ENCODE measurements at regions not wholly inside any gene's neighbourhood (a gene's known extent, or its start where the extent isn't known, plus 50 kb on each side); places are given as distances from the start of the nearest gene placed in this dataset.

DNA sequence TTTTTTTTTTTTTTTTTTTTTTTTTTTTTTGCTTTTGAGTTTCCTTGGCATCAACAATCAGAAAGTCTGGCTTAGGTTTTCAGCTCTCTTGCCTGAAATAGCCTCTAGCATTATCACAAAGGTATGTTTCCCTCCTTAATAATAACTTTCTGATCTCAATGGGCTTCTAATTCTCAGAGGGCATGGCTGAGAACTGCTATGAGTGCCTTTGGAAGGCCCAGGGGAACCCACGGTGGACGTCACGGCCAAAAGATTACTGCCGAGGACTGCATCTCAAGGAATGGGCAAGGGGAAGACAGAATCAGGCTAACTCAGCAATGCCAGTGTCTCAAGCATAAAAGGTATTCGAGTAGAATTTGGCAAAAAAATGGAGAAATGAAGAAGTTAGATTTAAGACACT is 73.2 kb upstream of the SLC14A2 start:
- H3K27ac ChIP-seq (ENCODE audit: control insufficient read depth, insufficient read depth) = no peak overlapping the region
- TF ChIP-seq RUNX3 (IDR thresholded peaks at IDR 0.05; ENCODE audit: low read length) = no peak
- no peaks in the 10 kb centered on the region; the same call in 2 of the 3 replicates for H3K9me3 ChIP-seq (replicated peaks; ENCODE audit: control insufficient read depth, insufficient read depth, low read length)
- DNase-seq (ENCODE audit: low read depth, low spot score) (no peak), ATAC-seq (no peak), FAIRE-seq (no peak)
- no peaks in the 10 kb centered on the region for H3K36me3 ChIP-seq (ENCODE audit: control insufficient read depth in 2 of 2, insufficient read depth in 2 of 2, low read length in 1 of 2)
- no peaks in the 10 kb centered on the region for H3K79me2 ChIP-seq (ENCODE audit: control insufficient read depth, insufficient read depth, low read length)
- POLR2A ChIA-PET = no interaction called here
- no peaks in the 10 kb centered on the region; a peak in 1 of 4 replicates for H3K27me3 ChIP-seq (replicated peaks in 1 of 2; ENCODE audit: control insufficient read depth in 2 of 2, insufficient read depth in 2 of 2, low read length in 1 of 2)
- no peak overlapping the region for H3K4me3 ChIP-seq
- H3K4me1 ChIP-seq (ENCODE audit: control insufficient read depth, insufficient read depth, low read length) = no peaks in the 10 kb centered on the region
- in situ Hi-C loops (cut with MboI) = no loop called here
- H2AFZ ChIP-seq (ENCODE audit: control insufficient read depth, low read depth, low read length) = no peak overlapping the region
- SMC1A ChIA-PET (ENCODE audit: uncharacterized antibody, unreplicated experiment) = no interaction called here
- intact Hi-C loops (cut with micrococcal nuclease; ENCODE audit: unreplicated experiment) = no loop called here
- WGBS (ENCODE audit: insufficient coverage, insufficient replicate concordance, low lambda C conversion rate, missing lambda C conversion rate) = 51% methylated on average over 5 of the region's 5 CpGs
- no peaks in the 10 kb centered on the region for H4K20me1 ChIP-seq (ENCODE audit: control insufficient read depth, insufficient read depth)
- BruUV-seq (replicated peaks) = no TSS peak
- H3K4me2 ChIP-seq (ENCODE audit: control insufficient read depth, insufficient read depth) = no peak overlapping the region
- CTCF ChIA-PET = interaction anchor here (0.6 kb wide), 1 partner anchor 49 kb away, joined by 4 read pairs; no protein-coding TSS in a partner anchor
- RAD21 ChIA-PET (ENCODE audit: unreplicated experiment) = no interaction called here
- H3K9ac ChIP-seq (ENCODE audit: control insufficient read depth, insufficient read depth, low read length) = no peak overlapping the region

DNA sequence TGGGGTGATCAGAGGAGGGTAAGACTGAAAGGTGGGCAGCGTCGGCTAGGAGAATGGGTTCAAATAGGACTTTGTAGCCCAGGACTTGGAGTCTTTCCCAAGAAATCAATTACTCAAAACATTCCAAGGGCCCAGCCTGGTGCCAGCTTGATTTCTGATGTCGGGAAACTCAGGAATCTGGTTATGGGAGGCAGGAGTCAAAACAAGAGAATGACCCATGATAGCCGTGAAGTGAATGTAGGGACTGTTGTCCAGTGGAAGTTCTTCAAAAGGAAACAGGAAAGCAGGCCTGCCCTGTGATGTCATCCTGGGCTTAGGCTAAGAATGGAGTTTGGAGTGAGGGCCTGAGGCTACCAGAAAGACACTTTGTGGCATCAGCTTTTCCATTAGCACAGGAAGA is 67.4 kb upstream of the SLC14A2 start:
- in situ Hi-C loops (cut with MboI) (no loop called here), intact Hi-C loops (cut with micrococcal nuclease; ENCODE audit: unreplicated experiment) (no loop called here)
- CTCF ChIA-PET = no interaction called here
- no peaks in the 10 kb centered on the region for H3K9me3 ChIP-seq (replicated peaks; ENCODE audit: control insufficient read depth, insufficient read depth, low read length)
- ATAC-seq (no peak), DNase-seq (ENCODE audit: low read depth, low spot score) (no peak), FAIRE-seq (no peak)
- SMC1A ChIA-PET (ENCODE audit: uncharacterized antibody, unreplicated experiment) = no interaction called here
- TF ChIP-seq RUNX3 (IDR thresholded peaks at IDR 0.05; ENCODE audit: low read length) (no peak), CHD2 (IDR thresholded peaks at IDR 0.05; ENCODE audit: borderline replicate concordance, low read depth, low read length) (no peak), EGR1 (IDR thresholded peaks at IDR 0.05; ENCODE audit: borderline replicate concordance in 1 of 2, low read depth in 2 of 2, low read length in 2 of 2) (no peak), BRCA1 (IDR thresholded peaks at IDR 0.05; ENCODE audit: low read depth, low read length) (no peak), KDM1A (IDR thresholded peaks at IDR 0.05; ENCODE audit: borderline replicate concordance) (no peak), NR2F1 (conservative IDR thresholded peaks at IDR 0.05) (no peak), RCOR1 (conservative IDR thresholded peaks at IDR 0.05; ENCODE audit: low read depth, low read length) (no peak), EED (IDR thresholded peaks at IDR 0.05; ENCODE audit: low read depth) (no peak), CHD4 (IDR thresholded peaks at IDR 0.05) (no peak), TCF7 (IDR thresholded peaks at IDR 0.05; ENCODE audit: borderline replicate concordance) (no peak), ZNF217 (IDR thresholded peaks at IDR 0.05) (no peak), POLR2AphosphoS2 (IDR thresholded peaks at IDR 0.05; ENCODE audit: low read depth, low read length) (no peak)
- TF ChIP-seq, protein P1, sequence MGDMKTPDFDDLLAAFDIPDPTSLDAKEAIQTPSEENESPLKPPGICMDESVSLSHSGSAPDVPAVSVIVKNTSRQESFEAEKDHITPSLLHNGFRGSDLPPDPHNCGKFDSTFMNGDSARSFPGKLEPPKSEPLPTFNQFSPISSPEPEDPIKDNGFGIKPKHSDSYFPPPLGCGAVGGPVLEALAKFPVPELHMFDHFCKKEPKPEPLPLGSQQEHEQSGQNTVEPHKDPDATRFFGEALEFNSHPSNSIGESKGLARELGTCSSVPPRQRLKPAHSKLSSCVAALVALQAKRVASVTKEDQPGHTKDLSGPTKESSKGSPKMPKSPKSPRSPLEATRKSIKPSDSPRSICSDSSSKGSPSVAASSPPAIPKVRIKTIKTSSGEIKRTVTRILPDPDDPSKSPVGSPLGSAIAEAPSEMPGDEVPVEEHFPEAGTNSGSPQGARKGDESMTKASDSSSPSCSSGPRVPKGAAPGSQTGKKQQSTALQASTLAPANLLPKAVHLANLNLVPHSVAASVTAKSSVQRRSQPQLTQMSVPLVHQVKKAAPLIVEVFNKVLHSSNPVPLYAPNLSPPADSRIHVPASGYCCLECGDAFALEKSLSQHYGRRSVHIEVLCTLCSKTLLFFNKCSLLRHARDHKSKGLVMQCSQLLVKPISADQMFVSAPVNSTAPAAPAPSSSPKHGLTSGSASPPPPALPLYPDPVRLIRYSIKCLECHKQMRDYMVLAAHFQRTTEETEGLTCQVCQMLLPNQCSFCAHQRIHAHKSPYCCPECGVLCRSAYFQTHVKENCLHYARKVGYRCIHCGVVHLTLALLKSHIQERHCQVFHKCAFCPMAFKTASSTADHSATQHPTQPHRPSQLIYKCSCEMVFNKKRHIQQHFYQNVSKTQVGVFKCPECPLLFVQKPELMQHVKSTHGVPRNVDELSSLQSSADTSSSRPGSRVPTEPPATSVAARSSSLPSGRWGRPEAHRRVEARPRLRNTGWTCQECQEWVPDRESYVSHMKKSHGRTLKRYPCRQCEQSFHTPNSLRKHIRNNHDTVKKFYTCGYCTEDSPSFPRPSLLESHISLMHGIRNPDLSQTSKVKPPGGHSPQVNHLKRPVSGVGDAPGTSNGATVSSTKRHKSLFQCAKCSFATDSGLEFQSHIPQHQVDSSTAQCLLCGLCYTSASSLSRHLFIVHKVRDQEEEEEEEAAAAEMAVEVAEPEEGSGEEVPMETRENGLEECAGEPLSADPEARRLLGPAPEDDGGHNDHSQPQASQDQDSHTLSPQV (IDR thresholded peaks at IDR 0.05) = no peak
- no peak overlapping the region for H3K9ac ChIP-seq (ENCODE audit: control insufficient read depth, insufficient read depth, low read length)
- H3K27me3 ChIP-seq (replicated peaks in 1 of 2; ENCODE audit: control insufficient read depth in 2 of 2, insufficient read depth in 2 of 2, low read length in 1 of 2) = no peaks in the 10 kb centered on the region; a peak in 2 of 4 replicates
- RAD21 ChIA-PET (ENCODE audit: unreplicated experiment) = no interaction called here
- no peak overlapping the region for H3K4me2 ChIP-seq (ENCODE audit: control insufficient read depth, insufficient read depth)
- H4K20me1 ChIP-seq (ENCODE audit: control insufficient read depth, insufficient read depth) = no peaks in the 10 kb centered on the region
- no peaks in the 10 kb centered on the region for H3K36me3 ChIP-seq (ENCODE audit: control insufficient read depth in 2 of 2, insufficient read depth in 2 of 2, low read length in 1 of 2)
- POLR2A ChIA-PET = no interaction called here
- no peak overlapping the region for H3K27ac ChIP-seq (ENCODE audit: control insufficient read depth, insufficient read depth)
- H3K79me2 ChIP-seq (ENCODE audit: control insufficient read depth, insufficient read depth, low read length) = no peaks in the 10 kb centered on the region
- WGBS (ENCODE audit: insufficient coverage, insufficient replicate concordance, low lambda C conversion rate, missing lambda C conversion rate) = 53% methylated on average over 4 of the region's 4 CpGs
- no peak overlapping the region for H2AFZ ChIP-seq (ENCODE audit: control insufficient read depth, low read depth, low read length)
- no peak overlapping the region for H3K4me3 ChIP-seq
- no peaks in the 10 kb centered on the region for H3K4me1 ChIP-seq (ENCODE audit: control insufficient read depth, insufficient read depth, low read length)
- no TSS peak for BruUV-seq (replicated peaks)

All from GM12878 (cell line).